K562 (cell line): ENCODE measurements at regions not wholly inside any gene's neighbourhood (a gene's known extent, or its start where the extent isn't known, plus 50 kb on each side); places are given as distances from the start of the nearest gene placed in this dataset.

ENCODE experiments used
- ATAC-seq: fragments of 200-7000 bp; cut with Tn5 transposase; 3 replicates; pipeline ENCODE4 v1.9.1; 2020; ENCODE audit warnings: moderate library complexity
- BruUV-seq: library from RNA; stranded (reverse); fragments of 400-500 nt; replicated peaks from 2 replicates; lab custom pipeline; 2021; lab: Mats Ljungman, UMichigan
- CTCF ChIA-PET: fragments of 300-600 bp; formaldehyde crosslinking; extraction: SDS; loops from one replicate; lab custom pipeline; 2021; ENCODE audit warnings: low intra/inter-chr PET ratio; lab: Yijun Ruan, JAX
- POLR2A ChIA-PET: fragments of 300-600, 350-650 bp; sonication (Branson Sonifier 250); formaldehyde crosslinking; extraction: SDS; loops from one replicate; lab custom pipeline; 2021; ENCODE audit warnings: antibody characterized with exemption, inconsistent platforms; lab: Yijun Ruan, JAX
- DNase-seq, 4 experiments: peaks; one replicate each; pipeline versions ENCODE4 v3.0.0 to v3.0.0-alpha.2; 2011 to 2018; ENCODE audit warnings: low spot score in 3 of 4, mixed read lengths in 3 of 4; ENCODE audit errors: extremely low read depth in 1 of 4
- FAIRE-seq: peaks from 2 replicates; lab custom pipeline; 2011; peaks lifted over from hg19 to GRCh38; lab: Jason Lieb, UNC
- H2AFZ ChIP-seq: 2 replicates; pipeline ENCODE4 v1.6.0; 2011; ENCODE audit warnings: low read depth, low read length, control low read depth, inconsistent platforms
- H3K27ac ChIP-seq: fragments of 200-600 bp; 3 replicates; pipeline ENCODE4 v1.8.0; 2011; ENCODE audit warnings: low read depth, mild to moderate bottlenecking, control low read depth, inconsistent platforms, low read length, moderate library complexity, mixed read lengths; ENCODE audit errors: extremely low read depth
- H3K27me3 ChIP-seq, 2 experiments: fragments of 300-600 bp in 1 of 2; 2 replicates in 1 of 2; 3 replicates in 1 of 2; pipeline versions ENCODE4 v1.6.0 to v1.8.0; 2011; ENCODE audit warnings: inconsistent platforms in 2 of 2, low read length in 2 of 2, mild to moderate bottlenecking in 1 of 2, mixed read lengths in 1 of 2, moderate library complexity in 1 of 2; ENCODE audit not compliant: control insufficient read depth in 2 of 2, insufficient read depth in 2 of 2
- H3K36me3 ChIP-seq: fragments of 300-600 bp; 3 replicates; pipeline ENCODE4 v1.8.0; 2011; ENCODE audit warnings: mild to moderate bottlenecking, low read length, inconsistent platforms; ENCODE audit not compliant: control insufficient read depth, insufficient read depth
- H3K4me1 ChIP-seq, 2 experiments: fragments of 200-600 bp in 1 of 2; replicated peaks in 1 of 2; 2 replicates in 1 of 2; 3 replicates in 1 of 2; pipeline versions ENCODE4 v1.5.1 to v1.8.0; 2011; ENCODE audit warnings: inconsistent platforms in 2 of 2, low read length in 2 of 2, mild to moderate bottlenecking in 1 of 2, mixed read lengths in 1 of 2, moderate library complexity in 1 of 2; ENCODE audit not compliant: control insufficient read depth in 2 of 2, insufficient read depth in 2 of 2
- H3K4me2 ChIP-seq: 2 replicates; pipeline ENCODE4 v1.6.1; 2011; ENCODE audit warnings: low read length, control low read depth, inconsistent platforms, mixed read lengths; ENCODE audit not compliant: insufficient read depth
- H3K4me3 ChIP-seq: fragments of 200-600 bp; sonication (generic), shearing (Covaris generic); 2 replicates; pipeline ENCODE4 v1.5.1; 2016; ENCODE audit warnings: control low read depth, inconsistent platforms
- H3K79me2 ChIP-seq: fragments of 200-600 bp; 3 replicates; pipeline ENCODE4 v1.8.0; 2011; ENCODE audit warnings: low read length, inconsistent platforms; ENCODE audit not compliant: control insufficient read depth, insufficient read depth
- H3K9ac ChIP-seq, 2 experiments: 2 replicates each; pipeline versions ENCODE4 v1.6.0 to v1.6.1; 2011; ENCODE audit warnings: low read depth in 2 of 2, low read length in 2 of 2, control low read depth in 1 of 2, inconsistent platforms in 1 of 2, mild to moderate bottlenecking in 1 of 2, mixed read lengths in 1 of 2; ENCODE audit not compliant: insufficient read depth in 1 of 2
- H3K9me1 ChIP-seq: one replicate; pipeline ENCODE4 v1.6.0; 2011; ENCODE audit warnings: inconsistent platforms, mild to moderate bottlenecking, low read length, moderate library complexity; ENCODE audit not compliant: control insufficient read depth, insufficient read depth
- H3K9me3 ChIP-seq: replicated peaks from 2 replicates; pipeline ENCODE4 v1.5.1; 2011; ENCODE audit warnings: low read depth, low read length, inconsistent platforms; ENCODE audit not compliant: control insufficient read depth, insufficient read depth
- H4K20me1 ChIP-seq: replicated peaks from 2 replicates; pipeline ENCODE4 v1.6.1; 2011; ENCODE audit warnings: low read length, inconsistent platforms, mixed read lengths; ENCODE audit not compliant: control insufficient read depth, insufficient read depth
- CBFB ChIP-seq: sonication (generic); formaldehyde crosslinking; IDR thresholded peaks from 2 replicates; pipeline ENCODE4 v1.4.0; 2020; ENCODE audit warnings: mild to moderate bottlenecking, missing genetic modification reagents
- EZH2 ChIP-seq: IDR thresholded peaks from 2 replicates; pipeline ENCODE4 v1.6.1; 2012; ENCODE audit warnings: low read depth, mild to moderate bottlenecking, inconsistent platforms, low read length, borderline replicate concordance
- FOXM1 ChIP-seq, 2 experiments: fragments of 450-650 bp in 1 of 2; sonication (generic) in 1 of 2; formaldehyde crosslinking in 1 of 2; IDR thresholded peaks; 2 replicates each; pipeline versions ENCODE4 v1.6.1 to v1.9.0; 2017 to 2022; ENCODE audit warnings: low read depth in 2 of 2, mild to moderate bottlenecking in 2 of 2, missing genetic modification reagents in 1 of 2, moderate library complexity in 1 of 2
- GMEB1 ChIP-seq: fragments of 250-450 bp; sonication (Bioruptor Pico); IDR thresholded peaks from 2 replicates; pipeline ENCODE4 v1.4.0; 2020; ENCODE audit warnings: mild to moderate bottlenecking
- MAFG ChIP-seq: fragments of 450-650 bp; conservative IDR thresholded peaks from 2 replicates; pipeline ENCODE4 v1.6.1; 2016; ENCODE audit warnings: missing genetic modification characterization, missing compliant biosample characterization
- ZNF121 ChIP-seq: sonication (generic); formaldehyde crosslinking; conservative IDR thresholded peaks from 2 replicates; pipeline ENCODE4 v1.8.0; 2022; ENCODE audit warnings: missing genetic modification reagents
- WGBS: fragments of 100-300 bp; shearing (Covaris generic); methylation state at CpG from one replicate; pipeline ENCODE4 v1.1.6; 2016; ENCODE audit warnings: low coverage, mixed read lengths; ENCODE audit not compliant: insufficient coverage; ENCODE audit errors: missing lambda C conversion rate; 5-methylcytosine and 5-hydroxymethylcytosine counted together
- in situ Hi-C: fragments of 300-500 bp; cut with MboI; formaldehyde crosslinking; loops from 4 replicates; pipeline ENCODE4 v1.15.0; 2018; ENCODE audit warnings: inconsistent platforms, mixed read lengths
- intact Hi-C: fragments of 100-400 bp; cut with micrococcal nuclease; formaldehyde crosslinking; loops from 2 replicates; pipeline ENCODE4 v1.14.2; 2022

GRCh38 chr3:59386165-59386564, 336.3 kb upstream of the CFAP20DC start:
- TF ChIP-seq MAFG (tag) (no peak), FOXM1 (IDR thresholded peaks at IDR 0.05; ENCODE audit: low read depth) (no peak), FOXM1 (CRISPR knock-in tag; IDR thresholded peaks at IDR 0.05; ENCODE audit: low read depth) (no peak), GMEB1 (no peak), EZH2 (peak; percentile 53; the same call in 1 of the 2 replicates), CBFB (CRISPR knock-in tag) (no peak), ZNF121 (CRISPR knock-in tag) (no peak)
- DNase-seq (no peak), FAIRE-seq (no peak), ATAC-seq (no peak)
- no peak overlapping the region for H3K27ac ChIP-seq
- H2AFZ ChIP-seq: no peak overlapping the region
- no peaks in the 10 kb centered on the region for H3K79me2 ChIP-seq
- intact Hi-C loops (no loop called here), in situ Hi-C loops (no loop called here)
- H3K4me3 ChIP-seq: no peak overlapping the region
- H3K4me1 ChIP-seq: no peaks in the 10 kb centered on the region
- CTCF ChIA-PET: no interaction called here
- H3K9me3 ChIP-seq: no peaks in the 10 kb centered on the region
- H4K20me1 ChIP-seq: no peaks in the 10 kb centered on the region
- H3K27me3 ChIP-seq: peaks cover 2 to 10% of the 10 kb centered on the region in 2 experiments; a peak in 4 of 5 replicates
- H3K9ac ChIP-seq: no peak overlapping the region
- BruUV-seq: no TSS peak
- no peaks in the 10 kb centered on the region for H3K36me3 ChIP-seq
- H3K4me2 ChIP-seq: no peak overlapping the region
- H3K9me1 ChIP-seq: no peaks in the 10 kb centered on the region
- POLR2A ChIA-PET: interaction anchor here (0.7 kb wide), 1 partner anchor 47 kb away, joined by 8 read pairs; no protein-coding TSS in a partner anchor
- 0% methylated on average over 5 of the region's 5 CpGs for WGBS
